ENCODE measurements at regions not wholly inside any gene's neighbourhood (a gene's known extent, or its start where the extent isn't known, plus 50 kb on each side); places are given as distances from the start of the nearest gene placed in this dataset.

DNA sequence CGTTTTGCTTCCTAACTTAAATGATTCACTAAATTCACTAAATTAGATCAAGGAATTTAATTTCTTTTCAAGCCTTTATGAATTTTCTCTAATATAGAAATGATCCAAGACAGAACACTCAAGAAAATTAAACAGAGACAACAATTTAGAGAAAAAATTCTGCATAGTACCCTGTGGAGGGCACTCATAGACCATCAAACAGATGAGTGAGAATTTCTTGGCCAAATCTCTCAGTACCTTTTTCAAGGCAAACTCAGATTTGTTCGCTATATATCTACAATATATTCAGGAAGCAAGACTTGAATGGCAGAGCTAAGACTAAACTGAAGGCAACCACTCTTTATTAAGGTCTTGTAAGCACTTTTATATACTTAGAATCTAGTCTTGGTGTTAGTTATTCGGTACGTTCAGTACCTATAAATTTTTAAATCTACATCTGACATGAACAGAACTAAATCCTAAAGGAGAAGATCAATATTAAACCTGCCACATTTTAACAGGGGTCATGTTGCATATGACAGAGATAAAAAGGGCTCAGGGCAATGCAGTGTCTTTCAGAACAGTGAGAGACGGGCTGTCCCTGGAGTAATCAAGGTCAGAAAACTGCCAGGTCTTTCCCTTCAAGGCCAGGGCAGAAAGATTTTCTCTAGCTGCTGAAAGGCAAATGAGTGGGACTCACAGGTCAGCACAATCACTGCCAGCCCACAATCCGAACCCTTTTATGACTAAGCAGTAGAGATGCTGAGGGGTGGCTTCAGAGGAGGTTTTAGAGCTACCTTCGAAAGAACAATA lies 118.8 kb upstream of the TMPRSS15 start:
- H3K9me3 ChIP-seq (ENCODE audit: insufficient read depth, low read length, severe bottlenecking) = no peaks in the 10 kb centered on the region
- H3K4me1 ChIP-seq (ENCODE audit: insufficient read depth, low read length) = no peaks in the 10 kb centered on the region
- no peaks in the 10 kb centered on the region for H4K20me1 ChIP-seq (ENCODE audit: insufficient read depth, low read length)
- ATAC-seq (ENCODE audit: insufficient read depth, low read depth) (no peak), DNase-seq (no peak)
- no peaks in the 10 kb centered on the region for H3K36me3 ChIP-seq (ENCODE audit: insufficient read depth, low read length)
- TF ChIP-seq EZH2 (IDR thresholded peaks at IDR 0.05; ENCODE audit: borderline replicate concordance, low read depth, low read length, severe bottlenecking) = no peak
- TF ChIP-seq, protein P1, sequence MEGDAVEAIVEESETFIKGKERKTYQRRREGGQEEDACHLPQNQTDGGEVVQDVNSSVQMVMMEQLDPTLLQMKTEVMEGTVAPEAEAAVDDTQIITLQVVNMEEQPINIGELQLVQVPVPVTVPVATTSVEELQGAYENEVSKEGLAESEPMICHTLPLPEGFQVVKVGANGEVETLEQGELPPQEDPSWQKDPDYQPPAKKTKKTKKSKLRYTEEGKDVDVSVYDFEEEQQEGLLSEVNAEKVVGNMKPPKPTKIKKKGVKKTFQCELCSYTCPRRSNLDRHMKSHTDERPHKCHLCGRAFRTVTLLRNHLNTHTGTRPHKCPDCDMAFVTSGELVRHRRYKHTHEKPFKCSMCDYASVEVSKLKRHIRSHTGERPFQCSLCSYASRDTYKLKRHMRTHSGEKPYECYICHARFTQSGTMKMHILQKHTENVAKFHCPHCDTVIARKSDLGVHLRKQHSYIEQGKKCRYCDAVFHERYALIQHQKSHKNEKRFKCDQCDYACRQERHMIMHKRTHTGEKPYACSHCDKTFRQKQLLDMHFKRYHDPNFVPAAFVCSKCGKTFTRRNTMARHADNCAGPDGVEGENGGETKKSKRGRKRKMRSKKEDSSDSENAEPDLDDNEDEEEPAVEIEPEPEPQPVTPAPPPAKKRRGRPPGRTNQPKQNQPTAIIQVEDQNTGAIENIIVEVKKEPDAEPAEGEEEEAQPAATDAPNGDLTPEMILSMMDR (IDR thresholded peaks at IDR 0.05; ENCODE audit: borderline replicate concordance, extremely low read depth, low read length, poor library complexity, severe bottlenecking) = no peak
- no peak overlapping the region for H2AFZ ChIP-seq (ENCODE audit: low read depth, low read length)
- no peak overlapping the region for H3K9ac ChIP-seq (ENCODE audit: low read depth, low read length)
- no peak overlapping the region for H3K4me2 ChIP-seq (ENCODE audit: insufficient read depth, low read length)
- no peak overlapping the region for H3K4me3 ChIP-seq (ENCODE audit: low read depth in 1 of 2, low read length in 2 of 2)
- no peaks in the 10 kb centered on the region for H3K79me2 ChIP-seq (ENCODE audit: insufficient read depth, low read length)
- H3K27ac ChIP-seq (ENCODE audit: low read length) = no peak overlapping the region
- H3K27me3 ChIP-seq (ENCODE audit: insufficient read depth, low read length, poor library complexity) = no peaks in the 10 kb centered on the region

DNA sequence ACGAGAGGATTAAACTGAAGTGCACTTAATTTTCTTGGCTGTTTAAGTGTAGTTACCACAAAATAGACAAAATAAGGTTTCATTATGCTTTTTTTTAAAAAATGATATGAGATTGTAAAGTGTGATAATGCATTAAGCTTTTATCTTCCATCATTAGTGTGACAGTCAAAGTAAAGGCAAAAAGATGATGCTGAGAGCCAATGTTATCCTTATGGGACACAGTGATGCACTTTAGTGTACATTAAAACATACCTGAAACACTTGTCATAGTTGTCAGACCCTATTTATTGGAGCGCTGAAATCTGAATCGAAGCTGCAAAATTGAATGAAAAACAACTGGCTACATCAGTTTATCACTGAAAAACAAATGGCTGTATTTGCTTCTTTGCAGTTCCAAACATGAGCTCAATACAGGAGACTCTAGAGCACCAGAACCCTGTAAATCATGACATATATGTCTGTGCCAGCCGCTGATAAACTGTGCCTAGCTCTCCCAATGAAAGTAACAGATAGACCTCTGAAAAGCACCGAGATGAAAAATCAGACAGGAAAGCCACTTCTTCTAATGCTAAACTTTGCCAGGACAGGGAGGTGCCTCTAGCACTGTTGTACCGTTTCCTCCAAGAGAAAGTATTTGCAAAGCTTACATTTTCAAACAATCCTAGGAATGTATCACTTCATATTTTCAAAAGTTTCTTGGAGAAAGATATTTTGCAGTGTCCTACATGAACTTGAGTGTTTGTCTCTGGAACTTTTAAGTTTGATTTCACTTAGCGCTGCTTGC lies 120.7 kb upstream of the TMPRSS15 start:
- Histone ChIP-seq H4K20me1 (ENCODE audit: insufficient read depth, low read length) (no peaks in the 10 kb centered on the region), H3K27me3 (ENCODE audit: insufficient read depth, low read length, poor library complexity) (no peaks in the 10 kb centered on the region), H3K79me2 (ENCODE audit: insufficient read depth, low read length) (no peaks in the 10 kb centered on the region), H3K36me3 (ENCODE audit: insufficient read depth, low read length) (no peaks in the 10 kb centered on the region), H3K27ac (ENCODE audit: low read length) (no peak overlapping the region), H3K9me3 (ENCODE audit: insufficient read depth, low read length, severe bottlenecking) (no peaks in the 10 kb centered on the region), H3K4me3 (ENCODE audit: low read depth in 1 of 2, low read length in 2 of 2) (no peak overlapping the region), H2AFZ (ENCODE audit: low read depth, low read length) (no peak overlapping the region), H3K4me2 (ENCODE audit: insufficient read depth, low read length) (no peak overlapping the region), H3K9ac (ENCODE audit: low read depth, low read length) (no peak overlapping the region), H3K4me1 (ENCODE audit: insufficient read depth, low read length) (no peaks in the 10 kb centered on the region)
- TF ChIP-seq, protein P1 (IDR thresholded peaks at IDR 0.05; ENCODE audit: borderline replicate concordance, extremely low read depth, low read length, poor library complexity, severe bottlenecking) = no peak
- no peak for TF ChIP-seq EZH2 (IDR thresholded peaks at IDR 0.05; ENCODE audit: borderline replicate concordance, low read depth, low read length, severe bottlenecking)
- DNase-seq (no peak), ATAC-seq (ENCODE audit: insufficient read depth, low read depth) (no peak)

DNA sequence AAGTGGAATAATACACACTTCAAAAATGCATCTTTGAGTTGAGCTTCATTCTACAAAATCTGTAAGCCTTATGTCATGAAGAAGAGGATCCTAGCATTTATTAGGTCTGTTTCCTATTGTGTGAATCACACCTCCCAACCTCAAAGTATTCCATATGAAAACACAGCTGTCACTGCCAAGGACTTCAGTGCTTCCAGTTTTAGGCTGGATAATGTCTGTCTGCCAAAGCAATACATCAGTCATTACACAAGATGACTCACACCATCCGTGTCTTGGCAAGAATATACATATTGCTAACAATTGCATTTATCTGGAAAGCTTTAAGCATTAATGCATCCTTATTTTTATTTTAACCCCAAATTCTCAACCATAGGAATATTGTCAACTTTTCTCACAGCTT lies 125.7 kb upstream of the TMPRSS15 start:
- no peak overlapping the region for H3K9ac ChIP-seq (ENCODE audit: low read depth, low read length)
- no peak overlapping the region for H2AFZ ChIP-seq (ENCODE audit: low read depth, low read length)
- no peaks in the 10 kb centered on the region for H3K36me3 ChIP-seq (ENCODE audit: insufficient read depth, low read length)
- H3K79me2 ChIP-seq (ENCODE audit: insufficient read depth, low read length) = no peaks in the 10 kb centered on the region
- DNase-seq = no peak
- no peaks in the 10 kb centered on the region for H3K9me3 ChIP-seq (ENCODE audit: insufficient read depth, low read length, severe bottlenecking)
- no peak overlapping the region for H3K4me2 ChIP-seq (ENCODE audit: insufficient read depth, low read length)
- H3K4me3 ChIP-seq (ENCODE audit: low read depth in 1 of 2, low read length in 2 of 2) = no peak overlapping the region
- TF ChIP-seq EZH2 (IDR thresholded peaks at IDR 0.05; ENCODE audit: borderline replicate concordance, low read depth, low read length, severe bottlenecking) = no peak
- TF ChIP-seq, protein P1 (IDR thresholded peaks at IDR 0.05; ENCODE audit: borderline replicate concordance, extremely low read depth, low read length, poor library complexity, severe bottlenecking) = no peak
- H3K27ac ChIP-seq (ENCODE audit: low read length) = no peak overlapping the region
- no peaks in the 10 kb centered on the region for H3K27me3 ChIP-seq (ENCODE audit: insufficient read depth, low read length, poor library complexity)
- no peak for ATAC-seq (ENCODE audit: insufficient read depth, low read depth)
- no peaks in the 10 kb centered on the region for H4K20me1 ChIP-seq (ENCODE audit: insufficient read depth, low read length)
- no peaks in the 10 kb centered on the region for H3K4me1 ChIP-seq (ENCODE audit: insufficient read depth, low read length)

Data from DND-41 (cell line).